Kidney epithelial cell (primary cell): ENCODE measurements at regions not wholly inside any gene's neighbourhood (a gene's known extent, or its start where the extent isn't known, plus 50 kb on each side); places are given as distances from the start of the nearest gene placed in this dataset.

Experiments used
- DNase-seq: peaks from one replicate; pipeline ENCODE4 v3.0.0-alpha.2; 2010; ENCODE audit warnings: low read depth
- H3K27me3 ChIP-seq: 2 replicates; pipeline ENCODE4 v1.6.0; 2011; ENCODE audit warnings: low read length; ENCODE audit not compliant: control insufficient read depth, insufficient read depth
- H3K36me3 ChIP-seq: 2 replicates; pipeline ENCODE4 v1.5.1; 2011; ENCODE audit warnings: low read length; ENCODE audit not compliant: control insufficient read depth, insufficient read depth
- H3K4me3 ChIP-seq: 2 replicates; pipeline ENCODE4 v1.5.1; 2011; ENCODE audit warnings: low read depth, mild to moderate bottlenecking, control low read depth, low read length
- TF ChIP-seq, protein P1 (sequence below): IDR thresholded peaks from 2 replicates; pipeline ENCODE4 v1.5.1; 2011; ENCODE audit warnings: mild to moderate bottlenecking, moderate library complexity, low read length, control low read depth, inconsistent platforms; ENCODE audit not compliant: insufficient read depth, poor library complexity, severe bottlenecking

DNA sequence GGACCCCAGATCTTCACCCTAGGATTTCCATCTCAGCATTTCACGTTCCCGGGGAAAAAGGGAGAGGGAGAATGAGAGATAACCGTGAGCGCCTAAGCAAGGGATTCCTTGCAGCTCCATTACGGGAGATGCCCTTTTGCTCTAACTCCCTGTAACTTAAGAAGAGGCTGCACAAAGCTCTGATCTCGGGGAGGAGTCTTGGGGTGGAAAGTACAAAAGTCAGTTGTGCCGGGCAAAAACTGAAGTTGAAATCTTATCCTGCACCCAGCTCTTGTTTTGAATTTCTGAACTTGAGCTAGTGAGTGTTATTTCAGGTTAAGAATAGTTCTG lies 256.4 kb upstream of the SOX21 start:
- TF ChIP-seq, protein P1, sequence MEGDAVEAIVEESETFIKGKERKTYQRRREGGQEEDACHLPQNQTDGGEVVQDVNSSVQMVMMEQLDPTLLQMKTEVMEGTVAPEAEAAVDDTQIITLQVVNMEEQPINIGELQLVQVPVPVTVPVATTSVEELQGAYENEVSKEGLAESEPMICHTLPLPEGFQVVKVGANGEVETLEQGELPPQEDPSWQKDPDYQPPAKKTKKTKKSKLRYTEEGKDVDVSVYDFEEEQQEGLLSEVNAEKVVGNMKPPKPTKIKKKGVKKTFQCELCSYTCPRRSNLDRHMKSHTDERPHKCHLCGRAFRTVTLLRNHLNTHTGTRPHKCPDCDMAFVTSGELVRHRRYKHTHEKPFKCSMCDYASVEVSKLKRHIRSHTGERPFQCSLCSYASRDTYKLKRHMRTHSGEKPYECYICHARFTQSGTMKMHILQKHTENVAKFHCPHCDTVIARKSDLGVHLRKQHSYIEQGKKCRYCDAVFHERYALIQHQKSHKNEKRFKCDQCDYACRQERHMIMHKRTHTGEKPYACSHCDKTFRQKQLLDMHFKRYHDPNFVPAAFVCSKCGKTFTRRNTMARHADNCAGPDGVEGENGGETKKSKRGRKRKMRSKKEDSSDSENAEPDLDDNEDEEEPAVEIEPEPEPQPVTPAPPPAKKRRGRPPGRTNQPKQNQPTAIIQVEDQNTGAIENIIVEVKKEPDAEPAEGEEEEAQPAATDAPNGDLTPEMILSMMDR, result no peak
- Histone ChIP-seq H3K36me3 (no peaks in the 10 kb centered on the region), H3K4me3 (no peak overlapping the region), H3K27me3 (peaks cover 27% of the 10 kb centered on the region)
- no peak for DNase-seq

DNA sequence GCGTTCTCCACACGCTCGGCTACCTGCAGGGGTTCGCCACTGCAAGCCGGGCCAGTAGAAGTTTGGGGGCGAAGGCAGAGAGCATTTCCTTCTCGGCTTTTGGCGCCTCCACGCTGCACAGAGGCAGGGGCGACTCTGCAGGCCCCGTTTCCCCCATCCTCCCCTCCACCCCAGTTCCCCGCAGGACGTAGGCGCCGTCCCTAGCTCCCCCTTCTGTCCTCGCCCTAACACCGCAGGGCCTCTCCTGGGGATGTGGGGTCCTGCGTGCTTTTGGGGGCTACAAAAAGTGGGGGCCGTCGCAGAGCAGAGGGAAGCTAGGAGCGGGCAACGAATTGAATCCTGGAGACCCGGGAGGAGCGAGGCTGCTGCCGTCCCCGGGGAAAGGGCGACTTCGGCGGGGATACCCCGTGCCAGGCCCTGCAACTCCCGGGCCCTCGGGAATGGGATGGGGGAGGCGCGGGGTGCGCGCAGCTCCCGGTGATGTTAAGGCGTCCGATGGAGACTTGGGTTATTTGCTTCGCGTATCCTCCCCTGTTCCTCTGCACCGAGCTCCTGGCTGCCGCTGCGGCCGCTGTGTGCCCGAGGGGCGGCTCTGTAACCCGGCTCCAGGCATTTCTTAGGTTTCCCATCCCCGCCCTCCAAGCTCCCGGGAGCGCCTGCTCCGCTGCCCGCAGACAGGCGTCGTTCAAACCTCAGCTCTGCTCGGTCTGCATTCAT lies 255.9 kb upstream of the SOX21 start:
- Histone ChIP-seq H3K4me3 (peak overlapping the region; percentile 1), H3K36me3 (no peaks in the 10 kb centered on the region), H3K27me3 (peaks cover 27% of the 10 kb centered on the region)
- TF ChIP-seq, protein P1, result no peak
- DNase-seq, result no peak

DNA sequence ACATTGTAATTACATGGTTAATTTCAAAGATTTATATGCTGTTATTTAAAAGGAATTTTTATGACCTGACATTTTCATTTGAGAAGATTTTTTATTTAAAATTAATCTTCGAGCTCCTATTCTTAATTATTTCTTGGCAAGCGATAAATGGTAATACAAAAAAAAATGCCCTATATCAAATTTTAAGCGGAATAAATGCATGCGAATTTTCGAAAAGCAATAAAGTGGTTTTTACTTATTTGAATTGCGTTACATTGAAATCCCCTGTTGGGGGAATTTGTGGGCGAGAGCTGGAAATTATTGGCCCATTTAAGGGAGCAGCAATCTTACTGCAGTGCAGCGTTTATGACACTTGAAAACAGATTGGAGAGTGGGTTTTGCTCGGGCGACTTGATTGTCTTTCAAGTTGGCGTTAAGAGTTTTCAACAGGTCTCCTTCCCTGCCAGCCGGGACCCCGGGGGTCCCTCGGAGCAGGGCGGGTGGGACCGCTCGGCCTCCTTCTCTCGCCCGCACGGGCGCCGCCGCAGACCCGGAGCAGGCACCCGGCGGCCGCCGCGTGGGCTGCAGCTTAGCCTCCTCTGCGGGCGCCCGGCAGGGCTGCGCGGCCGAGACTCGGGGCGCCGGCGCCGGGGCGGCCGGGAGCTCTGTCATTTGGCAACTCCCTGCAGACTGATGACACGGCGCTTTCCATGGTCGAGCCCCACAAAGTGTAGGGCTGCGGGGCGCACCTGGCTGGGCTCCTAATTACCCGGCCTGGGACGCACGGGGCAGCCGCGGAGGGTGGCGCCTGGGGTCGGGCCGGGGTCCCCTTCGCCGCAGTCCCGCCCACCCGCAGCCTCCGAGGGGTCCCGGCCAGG lies 255.1 kb upstream of the SOX21 start:
- no peaks in the 10 kb centered on the region for H3K36me3 ChIP-seq

DNA sequence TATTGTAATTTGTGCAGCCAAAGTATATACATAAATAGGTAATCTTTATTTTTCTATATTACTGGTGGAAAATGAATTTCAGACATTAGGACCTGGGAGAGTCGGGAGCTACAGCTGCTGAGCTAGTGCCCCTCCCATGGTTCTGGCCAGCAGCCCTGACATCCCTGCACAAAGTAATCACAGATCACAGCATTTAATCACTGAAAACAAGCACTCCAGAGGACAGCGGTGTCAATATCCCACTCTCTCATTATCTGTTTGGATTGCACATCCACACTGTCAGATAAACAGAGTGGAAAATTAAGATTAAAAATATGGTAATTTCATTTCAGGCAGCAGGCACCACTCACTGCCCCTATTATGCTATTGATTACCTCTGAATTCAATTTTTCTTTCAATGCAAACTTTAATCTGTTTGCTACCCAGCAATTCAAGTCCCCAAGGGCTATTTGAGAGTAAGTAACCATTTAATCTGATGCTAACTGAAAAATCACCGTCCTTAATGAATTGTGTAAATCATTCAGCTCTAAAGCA lies 254.1 kb upstream of the SOX21 start:
- TF ChIP-seq, protein P1, result no peak
- no peak overlapping the region for H3K4me3 ChIP-seq
- DNase-seq, result no peak
- peaks cover 27% of the 10 kb centered on the region for H3K27me3 ChIP-seq
- H3K36me3 ChIP-seq, result no peaks in the 10 kb centered on the region

More for the DNA sequence above, 255.1 kb upstream of the SOX21 start:
- Histone ChIP-seq H3K4me3 (peak overlapping the region; percentile 1), H3K27me3 (peaks cover 27% of the 10 kb centered on the region)
- DNase-seq, result no peak
- TF ChIP-seq, protein P1, result no peak

DNA sequence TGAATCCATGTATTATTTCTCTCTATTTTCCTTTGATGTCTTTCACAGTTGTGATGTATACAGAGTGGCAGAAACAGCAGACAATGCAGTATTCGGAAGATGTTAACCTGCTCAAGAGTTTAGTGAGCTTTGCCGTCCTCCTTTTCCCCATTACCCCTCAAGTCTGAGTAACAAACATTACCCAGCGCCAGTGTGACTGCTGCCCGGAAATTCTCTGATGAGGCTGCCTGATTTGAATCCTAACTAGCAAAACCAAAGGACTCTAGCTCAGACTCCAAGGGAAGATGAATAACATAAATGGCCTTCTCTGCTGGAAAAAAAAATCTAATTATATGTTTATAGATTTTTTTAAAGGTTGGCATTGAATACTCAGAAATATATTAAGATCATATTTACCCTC lies 247.3 kb upstream of the SOX21 start:
- Histone ChIP-seq H3K36me3 (no peaks in the 10 kb centered on the region), H3K27me3 (no peaks in the 10 kb centered on the region), H3K4me3 (no peak overlapping the region)
- TF ChIP-seq, protein P1, result no peak
- no peak for DNase-seq
